Anterior cingulate cortex (tissue), 58 donors: ENCODE measurements at regions not wholly inside any gene's neighbourhood (a gene's known extent, or its start where the extent isn't known, plus 50 kb on each side); places are given as distances from the start of the nearest gene placed in this dataset.
"Not testable (repeated sequence)": the region's sequence is repeated elsewhere in the genome, so short reads cannot be mapped to it uniquely, and the experiment has no call there.

ENCODE experiments used
- DNase-seq, 58 donors: peaks; one replicate each; lab custom pipeline; 2025; lab: John Stamatoyannopoulos, UW

- DNase-seq, result no peak
Measured at GRCh38 chr1:70553567-70553956, 142.5 kb downstream of the CTH start.

GRCh38 chr1:70554341-70554740, 143.3 kb downstream of the CTH start:
- DNase-seq, result no peak

- DNase-seq, result no peak
Measured at GRCh38 chr1:70556541-70556940, 145.5 kb downstream of the CTH start.

- no peak for DNase-seq
Measured at GRCh38 chr1:70567167-70567566, 156.1 kb downstream of the CTH start.

GRCh38 chr1:70571191-70571590, 160.1 kb downstream of the CTH start:
- no peak for DNase-seq

GRCh38 chr1:70573317-70573843, 162.3 kb downstream of the CTH start:
- no peak for DNase-seq

GRCh38 chr1:70581661-70582060, 170.6 kb downstream of the CTH start:
- no peak for DNase-seq

GRCh38 chr1:70583522-70583921, 172.5 kb downstream of the CTH start:
- no peak for DNase-seq

- no peak for DNase-seq
Measured at GRCh38 chr1:70586046-70586445, 175.0 kb downstream of the CTH start.

GRCh38 chr1:70587872-70588366, 176.9 kb downstream of the CTH start:
- no peak for DNase-seq

GRCh38 chr1:70593551-70593950, 182.5 kb downstream of the CTH start:
- DNase-seq, result not testable (repeated sequence)

GRCh38 chr1:70608815-70609214, 197.7 kb downstream of the CTH start:
- DNase-seq, result no peak

GRCh38 chr1:70610164-70610563, 199.1 kb downstream of the CTH start:
- not testable (repeated sequence) for DNase-seq

GRCh38 chr1:70616946-70617345, 205.9 kb downstream of the CTH start:
- no peak for DNase-seq

GRCh38 chr1:70617728-70618127, 206.7 kb downstream of the CTH start:
- DNase-seq, result no peak

- peak in 2 of 58 donors; percentile 1 to 35 for DNase-seq
Measured at GRCh38 chr1:70627910-70628309, 216.8 kb downstream of the CTH start.

GRCh38 chr1:70628973-70629372, 217.9 kb downstream of the CTH start:
- DNase-seq, result no peak

- DNase-seq, result no peak
Measured at GRCh38 chr1:70633004-70633403, 221.9 kb downstream of the CTH start.

GRCh38 chr1:70635868-70636267, 224.8 kb downstream of the CTH start:
- DNase-seq, result no peak

- no peak for DNase-seq
Measured at GRCh38 chr1:70641868-70642267, 230.8 kb downstream of the CTH start.

- no peak for DNase-seq
Measured at GRCh38 chr1:70656361-70656760, 245.3 kb downstream of the CTH start.

GRCh38 chr1:70659891-70660290, 248.8 kb downstream of the CTH start:
- no peak for DNase-seq
